NCI-H526 treated with DMSO at 0.1 percent for 48 hours (cell line): ENCODE measurements at regions not wholly inside any gene's neighbourhood (a gene's known extent, or its start where the extent isn't known, plus 50 kb on each side); places are given as distances from the start of the nearest gene placed in this dataset.
"Not testable (repeated sequence)": the region's sequence is repeated elsewhere in the genome, so short reads cannot be mapped to it uniquely, and the experiment has no call there.

Source experiments
- DNase-seq: peaks from one replicate; lab custom pipeline; 2025; lab: John Stamatoyannopoulos, UW

DNA sequence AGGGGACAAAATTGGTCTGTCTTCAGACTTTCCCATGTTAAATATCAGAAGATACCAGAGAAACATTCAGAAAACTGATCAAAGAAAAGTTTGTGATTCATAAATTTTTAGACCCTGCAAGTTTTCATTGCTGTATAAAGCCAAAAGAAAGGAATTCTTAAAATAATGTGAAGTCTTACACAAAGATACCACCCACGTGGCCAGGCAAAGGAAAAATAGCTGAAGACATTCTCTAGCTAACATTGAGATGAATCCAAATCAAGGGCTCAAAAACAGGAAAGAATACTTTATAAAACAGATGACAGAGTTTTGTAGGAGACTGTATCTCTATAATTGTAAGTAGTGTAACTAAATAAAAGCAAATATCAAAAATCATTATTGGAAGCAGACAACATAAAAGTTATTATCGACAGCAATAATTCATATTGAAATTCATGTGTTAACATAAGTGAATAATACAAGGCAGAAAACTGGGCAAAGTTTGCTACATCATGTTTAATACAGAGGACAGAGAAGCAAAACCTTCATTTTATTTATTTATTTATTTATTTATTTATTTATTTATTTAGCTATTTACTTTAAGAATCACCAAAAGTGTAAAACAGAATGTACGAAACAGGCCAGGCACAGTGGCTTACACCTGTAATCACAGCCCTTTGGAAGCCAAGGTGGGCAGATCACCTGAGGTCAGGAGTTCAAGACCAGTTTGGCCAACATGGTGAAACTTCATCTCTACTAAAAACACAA, 204.6 kb upstream of the SLIT2 start:
- DNase-seq: no peak

DNA sequence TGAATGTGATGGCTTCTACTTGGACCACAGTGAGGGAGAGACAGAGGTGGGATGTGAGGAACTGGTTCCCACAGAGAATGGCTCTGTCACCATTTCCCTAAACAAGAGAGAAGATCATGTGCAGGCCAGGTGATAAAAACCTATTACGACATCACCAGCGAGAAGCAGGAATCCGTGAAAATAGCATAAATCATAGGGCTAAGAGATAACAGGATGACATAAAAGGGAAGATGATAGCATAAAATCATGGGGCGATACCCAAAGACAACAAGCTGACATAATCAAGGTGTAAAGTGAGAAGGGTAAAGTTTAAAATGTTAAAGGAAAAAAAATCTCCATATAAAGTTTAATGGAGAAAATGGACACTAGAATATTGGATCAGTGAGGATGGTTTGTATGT, 205.5 kb upstream of the SLIT2 start:
- no peak for DNase-seq

DNA sequence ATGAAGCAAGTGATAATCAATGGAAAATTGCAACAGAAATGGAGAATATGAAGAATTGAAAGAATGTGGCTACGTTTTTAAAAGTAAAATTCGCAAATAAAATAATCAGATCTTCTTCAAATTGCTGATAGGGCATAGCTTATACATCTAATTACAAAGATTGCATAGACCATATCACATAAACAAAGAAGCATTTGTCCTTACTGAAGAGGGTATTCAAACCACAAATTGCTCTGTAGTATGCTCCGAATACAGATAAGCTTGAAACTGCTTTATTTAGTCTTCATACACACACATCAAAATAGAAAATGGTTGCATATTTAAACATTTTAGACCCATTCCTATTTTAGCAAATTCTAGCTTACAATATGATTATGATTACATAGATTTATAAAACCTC, 206.7 kb upstream of the SLIT2 start:
- peak; percentile 63 for DNase-seq

DNA sequence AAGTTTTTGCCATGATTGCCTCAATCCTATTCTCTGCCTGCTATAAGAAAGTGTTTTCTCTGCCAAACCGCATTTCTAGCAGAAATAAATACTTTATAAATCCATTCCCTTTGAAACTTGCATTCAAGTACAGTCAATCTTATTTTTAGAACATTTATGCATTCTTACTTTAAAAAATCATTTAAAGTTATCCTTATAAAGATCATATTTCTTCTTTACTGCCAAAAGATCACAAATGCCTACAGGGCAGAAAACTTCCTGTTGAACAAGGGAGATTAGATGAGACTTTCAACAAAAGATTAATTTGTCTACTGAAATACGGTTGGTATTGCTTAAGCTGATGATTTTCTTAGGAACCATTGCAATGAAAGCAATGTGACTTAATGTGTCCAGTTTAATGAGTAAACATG, 207.2 kb upstream of the SLIT2 start:
- no peak for DNase-seq

DNA sequence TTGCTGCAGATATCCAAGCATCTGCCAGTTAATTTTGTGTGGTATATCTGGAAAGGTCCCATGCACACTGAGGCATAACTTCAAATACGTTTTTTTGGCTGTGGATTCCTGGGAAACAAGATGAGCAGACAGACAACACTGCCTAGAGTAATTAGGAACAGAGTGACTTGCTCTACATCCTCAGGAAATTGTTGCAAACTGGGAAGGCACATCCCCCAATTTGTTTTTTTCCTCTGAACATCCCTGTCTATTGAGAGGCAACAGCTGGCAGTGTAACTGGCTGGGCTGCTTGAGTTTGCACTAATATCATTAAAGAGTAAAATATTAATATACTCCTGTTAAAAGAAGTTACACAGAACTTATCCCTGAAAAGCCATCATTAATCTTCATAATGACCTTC, 207.7 kb upstream of the SLIT2 start:
- DNase-seq: no peak

DNA sequence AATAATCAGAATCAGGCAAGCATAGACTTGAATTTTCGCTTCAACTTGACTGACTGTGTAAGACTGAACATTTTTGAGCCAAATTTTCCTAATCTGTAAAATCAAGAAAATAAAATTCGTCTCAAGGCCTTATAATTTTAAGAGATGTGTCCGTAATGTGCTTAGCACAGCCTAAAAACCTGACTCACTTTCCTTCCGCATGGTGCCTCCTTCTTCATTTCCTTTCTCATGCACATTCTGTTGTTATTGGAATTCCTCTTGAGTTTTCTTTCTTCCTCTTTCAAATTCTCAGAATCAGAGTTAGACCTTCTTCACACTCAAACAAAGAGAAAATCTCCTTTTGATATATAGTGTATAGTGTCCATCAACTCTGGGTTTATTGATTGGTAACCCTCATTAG, 208.9 kb upstream of the SLIT2 start:
- no peak for DNase-seq

DNA sequence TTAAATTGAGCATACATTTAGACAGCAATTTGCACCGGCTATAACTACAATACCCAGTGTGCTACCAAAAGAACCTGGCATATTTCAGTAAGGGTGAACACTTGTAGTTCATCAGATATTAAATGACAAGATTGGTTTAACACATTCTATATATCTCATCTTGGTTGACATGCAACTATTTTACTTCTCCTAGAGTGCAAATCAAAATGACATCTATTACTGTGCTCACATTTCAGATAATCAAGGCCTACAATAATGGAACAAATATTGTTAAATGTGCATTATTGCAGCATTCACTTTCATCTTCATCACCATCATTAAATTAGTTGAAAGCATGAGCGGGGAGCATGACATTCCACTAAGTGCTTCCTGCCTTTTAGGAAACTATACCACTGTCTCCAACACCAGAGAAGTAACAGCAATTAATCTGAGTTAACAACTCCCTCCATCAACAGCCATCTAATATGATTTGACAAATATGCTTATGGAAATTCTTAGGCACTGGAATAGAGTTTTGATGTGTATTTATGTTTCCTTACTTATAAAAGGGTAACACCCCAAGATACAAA, 209.8 kb upstream of the SLIT2 start:
- no peak for DNase-seq

DNA sequence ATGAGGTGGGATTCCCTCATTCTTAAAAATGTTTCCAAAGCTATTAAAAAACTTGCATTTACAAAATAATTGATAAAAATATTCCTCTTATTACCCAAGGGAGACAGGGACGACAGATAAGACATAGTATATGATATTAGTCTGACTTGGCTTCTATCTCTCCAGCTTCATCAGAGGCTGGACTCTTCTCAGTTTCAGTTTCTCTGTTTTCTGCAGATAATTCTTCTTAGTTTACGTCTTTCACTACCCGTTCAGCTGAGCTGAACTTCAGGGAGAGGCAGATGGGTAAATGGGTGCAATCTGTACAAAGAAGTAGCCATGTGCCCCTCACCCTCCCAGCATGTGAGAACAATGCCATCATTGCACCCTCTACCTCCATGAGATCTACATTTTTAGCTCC, 214.0 kb upstream of the SLIT2 start:
- DNase-seq: no peak

DNA sequence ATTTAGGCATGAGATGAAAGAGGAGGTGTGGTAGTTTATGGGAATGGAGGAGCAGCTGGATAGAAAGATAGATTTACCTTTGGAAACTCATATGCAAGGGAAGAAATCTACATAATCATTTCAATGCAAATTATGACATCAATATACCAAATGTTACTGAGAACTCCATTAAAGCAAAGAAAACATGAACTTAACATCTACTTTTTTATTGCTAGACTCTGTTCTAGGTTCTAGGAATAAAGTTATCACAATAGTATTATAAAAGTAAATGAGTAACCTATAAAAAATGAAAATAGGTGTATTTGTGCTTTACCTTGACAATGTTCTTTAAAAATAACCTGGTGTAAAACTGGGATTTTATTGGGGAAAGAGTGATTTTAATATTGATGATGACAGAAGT, 221.6 kb upstream of the SLIT2 start:
- DNase-seq: peak; percentile 77

DNA sequence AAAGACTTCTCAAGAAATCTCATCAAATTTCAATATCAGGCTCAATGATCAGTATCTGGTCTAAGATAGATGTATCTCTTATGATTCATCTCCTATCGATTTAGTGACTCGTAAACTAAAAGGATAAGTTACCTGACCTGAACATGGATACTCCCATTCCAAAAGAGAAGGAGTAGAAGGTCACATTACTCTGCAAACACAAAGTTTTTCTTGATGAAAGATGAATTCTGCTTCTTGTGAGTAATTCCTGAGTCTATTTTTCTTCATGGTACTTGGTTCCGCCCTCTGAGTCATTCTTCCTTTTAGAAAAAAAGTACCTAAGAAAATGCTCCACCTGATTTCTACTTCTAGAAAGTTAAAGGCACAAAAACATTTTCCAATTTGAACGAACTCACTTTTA, 223.1 kb upstream of the SLIT2 start:
- DNase-seq: no peak

DNA sequence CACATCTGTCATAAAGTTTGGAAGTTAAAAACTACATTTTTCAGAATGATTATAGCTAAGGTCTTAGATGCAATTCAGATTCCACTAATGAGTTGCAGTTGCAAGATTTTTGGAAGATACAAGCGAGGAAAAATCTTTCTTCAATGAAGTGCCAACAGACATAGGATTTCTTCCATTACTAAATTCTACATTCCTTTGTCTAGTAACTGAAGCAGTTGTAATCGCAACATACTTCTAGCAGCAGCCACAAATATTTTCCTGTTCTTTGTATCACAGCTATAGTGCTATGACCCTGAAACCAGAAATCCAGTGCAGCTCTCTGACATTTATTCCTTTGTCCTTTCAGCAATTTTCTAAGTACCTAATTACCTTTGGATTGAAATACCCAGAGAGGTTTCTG, 225.2 kb upstream of the SLIT2 start:
- no peak for DNase-seq

DNA sequence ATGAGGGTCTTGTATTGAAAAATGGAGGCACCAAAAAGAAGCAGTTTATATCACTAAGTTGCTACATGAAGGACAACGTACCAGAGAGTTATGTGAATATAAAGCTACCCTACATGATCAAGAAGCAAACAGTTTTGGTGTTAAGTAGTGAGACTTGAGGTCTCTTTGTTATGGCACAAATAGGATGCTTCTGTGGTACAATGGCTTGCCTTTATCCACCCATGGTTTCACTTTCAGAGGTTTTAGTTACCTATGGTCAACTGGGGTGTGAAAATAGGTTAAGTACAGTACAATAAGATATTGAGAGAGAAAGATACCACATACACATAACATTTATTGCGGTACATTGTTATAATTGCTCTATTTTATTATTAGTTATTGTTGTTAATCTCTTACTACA, 229.2 kb upstream of the SLIT2 start:
- DNase-seq: no peak

DNA sequence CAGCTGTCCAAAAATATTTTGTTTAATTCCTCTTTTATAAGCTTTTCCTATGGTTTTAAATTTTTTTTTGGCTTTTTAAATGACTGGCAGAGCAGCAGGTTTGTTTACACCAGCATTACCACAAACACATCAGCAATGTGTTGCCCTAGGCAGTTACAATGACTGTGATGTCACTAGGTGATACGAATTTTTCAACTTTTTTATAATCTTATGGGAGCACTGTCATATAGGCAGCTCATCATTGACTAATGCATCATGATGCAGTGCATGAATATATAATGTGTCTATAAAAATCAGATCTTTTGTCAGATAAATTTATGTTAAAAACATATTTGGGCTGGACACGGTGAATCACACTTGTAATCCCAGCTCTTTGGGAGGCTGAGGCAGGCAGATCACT, 231.6 kb upstream of the SLIT2 start:
- DNase-seq: no peak

DNA sequence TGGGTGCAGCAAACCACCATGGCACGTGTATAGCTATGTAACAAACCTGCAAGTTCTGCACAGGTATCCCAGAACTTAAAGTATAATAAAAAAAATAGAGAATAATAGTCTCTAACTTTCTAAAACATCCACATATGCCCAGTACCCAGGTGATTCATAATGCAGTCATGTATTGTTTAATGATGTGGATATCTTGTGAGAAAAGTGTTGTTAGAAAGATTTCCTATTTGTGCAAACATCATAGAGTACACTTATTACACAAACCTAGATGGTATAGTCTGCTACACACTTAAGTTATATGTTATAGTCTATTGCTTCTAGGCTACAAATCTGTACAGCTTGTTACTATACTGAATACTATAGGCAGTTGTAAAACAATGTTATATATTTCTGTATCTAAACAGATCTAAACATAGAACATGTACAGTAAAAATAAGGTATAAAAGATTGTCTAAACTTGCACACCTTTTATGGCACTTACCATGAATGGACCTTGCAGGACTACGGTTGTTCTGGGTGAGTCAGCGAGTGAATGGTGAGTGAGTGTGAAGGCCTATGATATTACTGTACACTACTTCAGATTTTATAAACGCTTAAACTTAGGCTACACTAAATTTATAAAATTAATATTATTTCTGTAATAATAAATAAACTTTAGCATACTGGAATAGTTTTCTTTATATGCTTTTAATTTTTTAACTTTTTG, 232.2 kb upstream of the SLIT2 start:
- DNase-seq: no peak

DNA sequence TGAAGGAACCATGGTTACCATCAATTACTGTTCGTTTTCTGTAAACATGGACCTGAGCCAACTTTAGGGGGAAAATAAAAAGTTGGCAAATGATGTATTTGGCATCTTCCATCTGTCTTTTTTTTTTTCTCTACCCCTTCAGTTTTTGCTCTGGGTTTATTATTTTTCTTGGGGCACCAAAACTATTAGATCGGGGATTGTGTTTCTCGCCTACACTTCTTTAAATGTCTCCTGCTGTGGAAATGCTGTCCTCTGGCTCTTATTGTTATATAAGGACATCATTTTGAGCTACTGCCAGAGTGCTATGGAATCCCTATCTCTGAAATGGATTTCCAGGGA, 234.0 kb upstream of the SLIT2 start:
- no peak for DNase-seq

DNA sequence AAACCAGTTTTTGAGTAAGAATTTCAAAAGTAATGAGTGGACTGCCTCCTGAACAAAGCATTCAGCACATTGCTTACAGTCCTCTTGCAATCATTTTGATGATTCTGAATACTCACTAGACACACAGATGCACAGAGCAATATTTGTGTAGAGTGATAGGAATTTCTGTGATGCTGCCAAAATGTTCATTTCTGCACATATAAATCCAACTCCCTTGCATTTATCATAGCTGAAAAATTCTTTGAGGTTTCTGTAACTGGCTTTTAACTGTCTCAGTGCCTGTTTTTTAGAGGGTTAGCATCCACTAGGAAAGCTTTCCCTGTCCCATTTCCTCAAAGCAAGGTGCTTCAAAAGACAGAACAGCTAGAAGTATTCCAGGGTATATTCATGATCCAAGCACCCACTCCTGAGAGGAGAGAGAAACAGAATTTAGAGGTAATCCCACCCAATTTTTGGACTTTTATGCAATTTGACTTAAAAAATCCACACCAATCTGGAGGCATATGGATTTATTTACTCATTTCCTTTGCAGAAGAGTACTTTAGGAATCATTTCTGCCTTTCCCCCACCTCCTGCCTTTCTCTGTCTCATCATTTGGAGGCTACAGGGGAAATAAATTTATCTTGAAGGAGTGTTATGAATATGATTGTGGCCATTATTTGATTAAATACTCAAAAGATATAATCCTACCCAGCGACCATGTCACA, 234.5 kb upstream of the SLIT2 start:
- no peak for DNase-seq

DNA sequence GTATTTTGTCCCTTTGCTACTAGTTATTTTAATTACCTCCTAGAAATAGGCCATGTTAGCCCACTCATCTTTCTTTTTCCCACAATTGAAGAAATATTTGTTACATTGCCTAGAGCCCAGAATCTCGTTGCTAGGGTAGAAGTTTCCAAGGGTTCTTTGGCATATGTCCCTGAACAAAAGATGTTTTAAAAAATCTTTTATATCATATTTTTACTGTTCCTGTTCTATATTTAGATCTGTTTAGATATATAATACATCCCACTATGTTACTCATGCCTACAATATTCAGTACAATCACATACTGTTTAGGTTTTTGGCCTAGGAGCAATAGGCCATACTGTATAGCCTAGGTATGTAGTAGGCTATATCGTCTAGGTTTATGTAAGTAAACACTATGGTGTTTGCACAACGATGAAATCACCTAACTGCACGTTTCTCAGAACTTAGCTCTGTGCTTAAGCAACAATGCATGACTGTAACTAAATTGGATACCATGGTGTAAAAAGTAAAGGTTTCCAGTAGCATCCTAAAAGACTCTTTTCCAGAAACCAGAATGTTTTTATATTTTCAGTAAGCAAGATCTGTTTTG, 236.0 kb upstream of the SLIT2 start:
- DNase-seq: peak; percentile 17

DNA sequence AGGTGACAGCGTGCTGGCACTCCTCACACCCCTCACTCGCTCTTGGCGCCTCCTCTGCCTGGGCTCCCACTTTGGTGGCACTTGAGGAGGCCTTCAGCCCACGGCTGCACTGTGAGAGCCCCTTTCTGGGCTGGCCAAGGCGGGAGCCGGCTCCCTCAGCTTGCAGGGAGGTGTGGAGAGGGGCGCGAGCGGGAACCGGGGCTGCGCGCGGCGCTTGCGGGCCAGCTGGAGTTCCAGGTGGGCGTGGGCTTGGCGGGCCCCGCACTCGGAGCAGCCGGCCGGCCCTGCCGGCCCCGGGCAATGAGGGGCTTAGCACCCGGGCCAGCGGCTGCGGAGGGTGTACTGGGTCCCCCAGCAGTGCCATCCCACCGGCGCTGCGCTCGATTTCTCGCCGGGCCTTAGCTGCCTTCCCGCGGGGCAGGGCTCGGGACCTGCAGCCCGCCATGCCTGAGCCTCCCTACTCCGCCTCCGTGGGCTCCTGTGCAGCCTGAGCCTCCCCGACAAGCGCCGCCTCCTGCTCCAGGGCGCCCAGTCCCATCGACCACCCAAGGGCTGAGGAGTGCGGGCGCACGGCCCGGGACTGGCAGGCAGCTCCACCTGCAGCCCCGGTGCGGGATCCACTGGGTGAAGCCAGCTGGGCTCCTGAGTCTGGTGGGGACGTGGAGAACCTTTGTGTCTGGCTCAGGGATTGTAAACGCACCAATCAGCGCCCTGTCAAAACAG, 247.7 kb upstream of the SLIT2 start:
- DNase-seq: not testable (repeated sequence)

DNA sequence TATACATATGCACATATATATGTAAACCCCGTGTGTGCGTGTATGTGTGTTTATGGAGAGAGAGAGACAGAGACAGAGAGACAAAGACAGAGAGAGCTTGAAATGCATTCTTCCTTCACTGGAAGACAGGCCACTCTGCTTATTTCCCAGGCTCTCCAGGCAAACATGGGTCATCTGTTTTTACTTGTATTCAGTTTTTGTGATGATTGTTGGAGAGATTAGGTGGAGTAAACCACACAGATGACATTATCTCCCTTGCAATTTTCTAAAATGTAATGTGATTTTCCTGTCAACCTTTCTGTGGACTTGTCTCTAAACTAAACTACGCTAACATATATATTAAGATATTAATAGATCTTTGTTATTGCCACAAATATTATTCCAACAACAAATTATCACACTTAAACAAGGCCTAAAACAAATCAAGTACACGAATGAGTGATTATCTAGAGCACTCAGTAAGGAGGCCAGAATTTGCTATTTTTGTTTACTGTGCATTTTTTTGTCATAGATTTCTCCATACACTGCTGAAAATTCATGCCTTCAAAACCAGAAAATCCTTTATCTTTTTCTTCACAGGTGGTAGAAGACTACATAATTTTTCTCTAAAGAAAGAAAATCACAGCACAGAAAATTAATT, 251.8 kb upstream of the SLIT2 start:
- no peak for DNase-seq

DNA sequence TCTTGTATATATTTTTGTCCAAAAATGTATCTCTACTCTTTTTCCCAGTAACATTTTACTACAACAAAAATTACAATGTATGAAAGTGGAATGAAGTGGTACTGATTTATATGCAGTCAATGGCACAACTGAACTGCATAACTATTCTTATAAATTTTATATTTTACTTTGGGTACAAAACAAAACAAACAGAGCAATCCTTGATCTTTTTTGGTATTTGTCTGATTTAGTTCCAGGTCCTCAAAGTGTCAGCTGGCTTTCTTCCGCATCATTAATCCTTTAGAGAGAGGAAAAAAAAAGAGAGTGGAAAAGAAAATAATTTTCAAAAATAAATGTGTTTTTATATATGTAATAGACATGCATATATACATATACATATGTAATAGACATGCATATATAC, 252.4 kb upstream of the SLIT2 start:
- DNase-seq: no peak

DNA sequence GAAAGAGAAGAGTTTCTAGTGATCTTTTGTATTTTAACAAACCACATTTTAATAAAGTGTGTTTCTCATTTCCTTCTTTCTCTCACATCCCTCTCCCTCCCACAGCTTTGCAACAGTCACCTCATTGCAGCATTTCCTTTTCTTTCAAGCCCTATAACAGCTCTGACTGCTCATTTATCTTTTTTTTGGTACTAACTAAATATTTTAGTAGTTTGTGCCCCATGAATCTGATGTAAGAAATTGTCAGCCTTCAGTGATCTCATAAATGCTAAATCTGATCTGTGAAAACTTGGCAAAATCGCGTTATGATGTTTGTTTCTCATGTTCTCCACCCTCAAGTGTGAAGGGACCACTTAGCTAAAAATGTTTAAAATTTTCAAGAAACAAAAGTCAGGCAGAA, 258.5 kb upstream of the SLIT2 start:
- DNase-seq: no peak
